ENCODE measurements at regions not wholly inside any gene's neighbourhood (a gene's known extent, or its start where the extent isn't known, plus 50 kb on each side); places are given as distances from the start of the nearest gene placed in this dataset.

GRCh38 chr3:46130631-46131310 lies 77.3 kb downstream of the CCR1 start:
- no peaks in the 10 kb centered on the region for H3K36me3 ChIP-seq (ENCODE audit: control insufficient read depth in 3 of 3, insufficient read depth in 3 of 3, low read length in 3 of 3)
- H3K9me3 ChIP-seq (ENCODE audit: control insufficient read depth in 3 of 3, low read length in 3 of 3) = no peaks in the 10 kb centered on the region
- no peaks in the 10 kb centered on the region for H3K27me3 ChIP-seq (ENCODE audit: control insufficient read depth in 3 of 3, insufficient read depth in 3 of 3, low read length in 3 of 3)
- H3K4me3 ChIP-seq (ENCODE audit: low read length in 3 of 3) = no peak overlapping the region
- no peak overlapping the region for H3K9ac ChIP-seq (ENCODE audit: low read depth in 1 of 3, low read length in 3 of 3)
- H3K27ac ChIP-seq (ENCODE audit: low read depth, low read length) = peak overlapping the region; percentile 60
- peaks cover 0 to 17% (median 2%) of the 10 kb centered on the region in 3 donors for H3K4me1 ChIP-seq (ENCODE audit: control insufficient read depth in 3 of 3, insufficient read depth in 3 of 3, low read length in 3 of 3)

GRCh38 chr3:46129588-46130272 lies 78.4 kb downstream of the CCR1 start:
- no peaks in the 10 kb centered on the region for H3K9me3 ChIP-seq (ENCODE audit: control insufficient read depth in 3 of 3, low read length in 3 of 3)
- H3K9ac ChIP-seq (ENCODE audit: low read depth in 1 of 3, low read length in 3 of 3) = no peak overlapping the region
- H3K4me1 ChIP-seq (ENCODE audit: control insufficient read depth in 3 of 3, insufficient read depth in 3 of 3, low read length in 3 of 3) = peaks cover 0 to 17% (median 2%) of the 10 kb centered on the region in 3 donors
- no peaks in the 10 kb centered on the region for H3K36me3 ChIP-seq (ENCODE audit: control insufficient read depth in 3 of 3, insufficient read depth in 3 of 3, low read length in 3 of 3)
- no peaks in the 10 kb centered on the region for H3K27me3 ChIP-seq (ENCODE audit: control insufficient read depth in 3 of 3, insufficient read depth in 3 of 3, low read length in 3 of 3)
- H3K27ac ChIP-seq (ENCODE audit: low read depth, low read length) = peak overlapping the region; percentile 60
- no peak overlapping the region for H3K4me3 ChIP-seq (ENCODE audit: low read length in 3 of 3)

- H3K27ac ChIP-seq (ENCODE audit: low read depth, low read length) = no peak overlapping the region
- no peaks in the 10 kb centered on the region for H3K27me3 ChIP-seq (ENCODE audit: control insufficient read depth in 3 of 3, insufficient read depth in 3 of 3, low read length in 3 of 3)
- no peaks in the 10 kb centered on the region for H3K36me3 ChIP-seq (ENCODE audit: control insufficient read depth in 3 of 3, insufficient read depth in 3 of 3, low read length in 3 of 3)
- H3K9ac ChIP-seq (ENCODE audit: low read depth in 1 of 3, low read length in 3 of 3) = no peak overlapping the region
- H3K9me3 ChIP-seq (ENCODE audit: control insufficient read depth in 3 of 3, low read length in 3 of 3) = no peaks in the 10 kb centered on the region
- peaks cover 2 to 17% (median 5%) of the 10 kb centered on the region in 3 donors for H3K4me1 ChIP-seq (ENCODE audit: control insufficient read depth in 3 of 3, insufficient read depth in 3 of 3, low read length in 3 of 3)
- H3K4me3 ChIP-seq (ENCODE audit: low read length in 3 of 3) = no peak overlapping the region
Observed at GRCh38 chr3:46127503-46127902, 80.6 kb downstream of the CCR1 start.

- no peaks in the 10 kb centered on the region for H3K27me3 ChIP-seq (ENCODE audit: control insufficient read depth in 3 of 3, insufficient read depth in 3 of 3, low read length in 3 of 3)
- no peaks in the 10 kb centered on the region for H3K9me3 ChIP-seq (ENCODE audit: control insufficient read depth in 3 of 3, low read length in 3 of 3)
- no peaks in the 10 kb centered on the region for H3K36me3 ChIP-seq (ENCODE audit: control insufficient read depth in 3 of 3, insufficient read depth in 3 of 3, low read length in 3 of 3)
- peaks cover 2 to 15% (median 5%) of the 10 kb centered on the region in 3 donors for H3K4me1 ChIP-seq (ENCODE audit: control insufficient read depth in 3 of 3, insufficient read depth in 3 of 3, low read length in 3 of 3)
- no peak overlapping the region for H3K4me3 ChIP-seq (ENCODE audit: low read length in 3 of 3)
- no peak overlapping the region for H3K9ac ChIP-seq (ENCODE audit: low read depth in 1 of 3, low read length in 3 of 3)
- peak overlapping the region; percentile 21 for H3K27ac ChIP-seq (ENCODE audit: low read depth, low read length)
Observed at GRCh38 chr3:46124216-46125177, 83.6 kb downstream of the CCR1 start.

- H3K4me1 ChIP-seq (ENCODE audit: control insufficient read depth in 3 of 3, insufficient read depth in 3 of 3, low read length in 3 of 3) = peaks cover 2 to 15% (median 5%) of the 10 kb centered on the region in 3 donors
- H3K4me3 ChIP-seq (ENCODE audit: low read length in 3 of 3) = no peak overlapping the region
- peak overlapping the region; percentile 29 for H3K27ac ChIP-seq (ENCODE audit: low read depth, low read length)
- no peaks in the 10 kb centered on the region for H3K36me3 ChIP-seq (ENCODE audit: control insufficient read depth in 3 of 3, insufficient read depth in 3 of 3, low read length in 3 of 3)
- H3K9ac ChIP-seq (ENCODE audit: low read depth in 1 of 3, low read length in 3 of 3) = no peak overlapping the region
- H3K27me3 ChIP-seq (ENCODE audit: control insufficient read depth in 3 of 3, insufficient read depth in 3 of 3, low read length in 3 of 3) = no peaks in the 10 kb centered on the region
- no peaks in the 10 kb centered on the region for H3K9me3 ChIP-seq (ENCODE audit: control insufficient read depth in 3 of 3, low read length in 3 of 3)
Observed at GRCh38 chr3:46123646-46124045, 84.5 kb downstream of the CCR1 start.

GRCh38 chr3:46122091-46122490 lies 86.0 kb downstream of the CCR1 start:
- no peaks in the 10 kb centered on the region for H3K36me3 ChIP-seq (ENCODE audit: control insufficient read depth in 3 of 3, insufficient read depth in 3 of 3, low read length in 3 of 3)
- no peak overlapping the region for H3K9ac ChIP-seq (ENCODE audit: low read depth in 1 of 3, low read length in 3 of 3)
- no peak overlapping the region for H3K27ac ChIP-seq (ENCODE audit: low read depth, low read length)
- H3K9me3 ChIP-seq (ENCODE audit: control insufficient read depth in 3 of 3, low read length in 3 of 3) = no peaks in the 10 kb centered on the region
- no peaks in the 10 kb centered on the region for H3K27me3 ChIP-seq (ENCODE audit: control insufficient read depth in 3 of 3, insufficient read depth in 3 of 3, low read length in 3 of 3)
- peaks cover 2 to 15% (median 7%) of the 10 kb centered on the region in 3 donors for H3K4me1 ChIP-seq (ENCODE audit: control insufficient read depth in 3 of 3, insufficient read depth in 3 of 3, low read length in 3 of 3)
- H3K4me3 ChIP-seq (ENCODE audit: low read length in 3 of 3) = no peak overlapping the region

GRCh38 chr3:46120983-46121382 lies 87.1 kb downstream of the CCR1 start:
- no peaks in the 10 kb centered on the region for H3K9me3 ChIP-seq (ENCODE audit: control insufficient read depth in 3 of 3, low read length in 3 of 3)
- H3K36me3 ChIP-seq (ENCODE audit: control insufficient read depth in 3 of 3, insufficient read depth in 3 of 3, low read length in 3 of 3) = no peaks in the 10 kb centered on the region
- no peak overlapping the region for H3K9ac ChIP-seq (ENCODE audit: low read depth in 1 of 3, low read length in 3 of 3)
- no peak overlapping the region for H3K4me3 ChIP-seq (ENCODE audit: low read length in 3 of 3)
- no peaks in the 10 kb centered on the region for H3K27me3 ChIP-seq (ENCODE audit: control insufficient read depth in 3 of 3, insufficient read depth in 3 of 3, low read length in 3 of 3)
- H3K27ac ChIP-seq (ENCODE audit: low read depth, low read length) = no peak overlapping the region
- H3K4me1 ChIP-seq (ENCODE audit: control insufficient read depth in 3 of 3, insufficient read depth in 3 of 3, low read length in 3 of 3) = peaks cover 2 to 15% (median 11%) of the 10 kb centered on the region in 3 donors

- Histone ChIP-seq H3K9ac (ENCODE audit: low read depth in 1 of 3, low read length in 3 of 3) (no peak overlapping the region), H3K36me3 (ENCODE audit: control insufficient read depth in 3 of 3, insufficient read depth in 3 of 3, low read length in 3 of 3) (no peaks in the 10 kb centered on the region), H3K4me3 (ENCODE audit: low read length in 3 of 3) (no peak overlapping the region), H3K4me1 (ENCODE audit: control insufficient read depth in 3 of 3, insufficient read depth in 3 of 3, low read length in 3 of 3) (peaks cover 2 to 15% (median 11%) of the 10 kb centered on the region in 3 donors), H3K27me3 (ENCODE audit: control insufficient read depth in 3 of 3, insufficient read depth in 3 of 3, low read length in 3 of 3) (no peaks in the 10 kb centered on the region), H3K27ac (ENCODE audit: low read depth, low read length) (no peak overlapping the region), H3K9me3 (ENCODE audit: control insufficient read depth in 3 of 3, low read length in 3 of 3) (no peaks in the 10 kb centered on the region)
Observed at GRCh38 chr3:46119709-46120498, 88.2 kb downstream of the CCR1 start.

GRCh38 chr3:46119253-46119652 lies 88.9 kb downstream of the CCR1 start:
- Histone ChIP-seq H3K4me1 (ENCODE audit: control insufficient read depth in 3 of 3, insufficient read depth in 3 of 3, low read length in 3 of 3) (peaks cover 2 to 15% (median 11%) of the 10 kb centered on the region in 3 donors), H3K4me3 (ENCODE audit: low read length in 3 of 3) (no peak overlapping the region), H3K9me3 (ENCODE audit: control insufficient read depth in 3 of 3, low read length in 3 of 3) (no peaks in the 10 kb centered on the region), H3K27ac (ENCODE audit: low read depth, low read length) (no peak overlapping the region), H3K36me3 (ENCODE audit: control insufficient read depth in 3 of 3, insufficient read depth in 3 of 3, low read length in 3 of 3) (no peaks in the 10 kb centered on the region), H3K9ac (ENCODE audit: low read depth in 1 of 3, low read length in 3 of 3) (no peak overlapping the region), H3K27me3 (ENCODE audit: control insufficient read depth in 3 of 3, insufficient read depth in 3 of 3, low read length in 3 of 3) (no peaks in the 10 kb centered on the region)
